Suprapubic skin (tissue), 3 donors: ENCODE measurements at regions not wholly inside any gene's neighbourhood (a gene's known extent, or its start where the extent isn't known, plus 50 kb on each side); places are given as distances from the start of the nearest gene placed in this dataset.

ENCODE experiments used
- POLR2AphosphoS5 ChIP-seq, 3 donors: sonication (generic); formaldehyde crosslinking; IDR thresholded peaks; one replicate each; pipeline ENCODE4 v1.6.1; 2017; ENCODE audit warnings: antibody characterized with exemption in 3 of 3
- TF ChIP-seq, protein P1 (sequence below), 2 donors: fragments of 200-600 bp in 1 of 2; fragments of 450-650 bp in 1 of 2; sonication (generic) in 1 of 2; IDR thresholded peaks; one replicate each; pipeline ENCODE4 v1.5.1; 2016 to 2019; ENCODE audit warnings: antibody characterized with exemption in 2 of 2, mild to moderate bottlenecking in 1 of 2, moderate library complexity in 1 of 2

DNA sequence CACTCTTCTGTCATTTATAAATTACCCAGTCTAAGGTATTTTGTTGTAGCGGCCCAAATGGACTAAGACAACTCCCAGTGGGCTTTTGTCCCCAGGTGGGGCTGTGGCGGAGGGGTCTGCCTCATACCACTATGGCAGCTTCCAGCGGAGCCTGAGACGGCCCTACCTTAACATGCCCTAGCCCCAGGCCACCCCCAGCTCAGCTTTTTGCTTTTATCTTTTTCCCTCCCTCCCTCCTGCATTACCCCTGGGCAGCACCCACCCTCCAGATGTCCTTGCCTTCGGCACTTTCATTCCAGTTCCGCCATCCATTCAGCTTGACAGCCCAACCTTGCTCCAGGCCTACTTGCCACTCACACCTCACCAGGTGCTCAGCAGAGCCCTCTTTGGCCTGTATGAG lies 307.3 kb downstream of the PTPRU start:
- TF ChIP-seq, protein P1, sequence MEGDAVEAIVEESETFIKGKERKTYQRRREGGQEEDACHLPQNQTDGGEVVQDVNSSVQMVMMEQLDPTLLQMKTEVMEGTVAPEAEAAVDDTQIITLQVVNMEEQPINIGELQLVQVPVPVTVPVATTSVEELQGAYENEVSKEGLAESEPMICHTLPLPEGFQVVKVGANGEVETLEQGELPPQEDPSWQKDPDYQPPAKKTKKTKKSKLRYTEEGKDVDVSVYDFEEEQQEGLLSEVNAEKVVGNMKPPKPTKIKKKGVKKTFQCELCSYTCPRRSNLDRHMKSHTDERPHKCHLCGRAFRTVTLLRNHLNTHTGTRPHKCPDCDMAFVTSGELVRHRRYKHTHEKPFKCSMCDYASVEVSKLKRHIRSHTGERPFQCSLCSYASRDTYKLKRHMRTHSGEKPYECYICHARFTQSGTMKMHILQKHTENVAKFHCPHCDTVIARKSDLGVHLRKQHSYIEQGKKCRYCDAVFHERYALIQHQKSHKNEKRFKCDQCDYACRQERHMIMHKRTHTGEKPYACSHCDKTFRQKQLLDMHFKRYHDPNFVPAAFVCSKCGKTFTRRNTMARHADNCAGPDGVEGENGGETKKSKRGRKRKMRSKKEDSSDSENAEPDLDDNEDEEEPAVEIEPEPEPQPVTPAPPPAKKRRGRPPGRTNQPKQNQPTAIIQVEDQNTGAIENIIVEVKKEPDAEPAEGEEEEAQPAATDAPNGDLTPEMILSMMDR (IDR thresholded peaks at IDR 0.05) = no peak
- no peak for TF ChIP-seq POLR2AphosphoS5 (IDR thresholded peaks at IDR 0.05)
